ENCODE measurements at regions not wholly inside any gene's neighbourhood (a gene's known extent, or its start where the extent isn't known, plus 50 kb on each side); places are given as distances from the start of the nearest gene placed in this dataset.
"Not testable (repeated sequence)": the region's sequence is repeated elsewhere in the genome, so short reads cannot be mapped to it uniquely, and the experiment has no call there.

GRCh38 chr4:129261584-129261983, 165.6 kb downstream of the C4orf33 start:
- intact Hi-C loops (cut with DNase I; ENCODE audit: low total_unique reads): no loop called here
- H3K27ac ChIP-seq: no peak overlapping the region
- TF ChIP-seq POLR2A (IDR thresholded peaks at IDR 0.05): no peak
- TF ChIP-seq CTCF (IDR thresholded peaks at IDR 0.05): no peak
- no peaks in the 10 kb centered on the region for H3K9me3 ChIP-seq
- DNase-seq: no peak
- 87 to 97% methylated on average over 2 of the region's 2 CpGs for WGBS, 2 donors
- H3K4me1 ChIP-seq: no peaks in the 10 kb centered on the region
- H3K27me3 ChIP-seq: no peaks in the 10 kb centered on the region
- H3K4me3 ChIP-seq: no peak overlapping the region
- no peaks in the 10 kb centered on the region for H3K36me3 ChIP-seq (ENCODE audit: low read depth, missing control alignments)

GRCh38 chr4:129264008-129264657, 168.2 kb downstream of the C4orf33 start:
- WGBS, 2 donors: 91 to 95% methylated on average over 1 of the region's 1 CpG
- no peak overlapping the region for H3K27ac ChIP-seq
- no peaks in the 10 kb centered on the region for H3K9me3 ChIP-seq
- intact Hi-C loops (cut with DNase I; ENCODE audit: low total_unique reads): no loop called here
- no peaks in the 10 kb centered on the region for H3K4me1 ChIP-seq
- no peak overlapping the region for H3K4me3 ChIP-seq
- no peaks in the 10 kb centered on the region for H3K36me3 ChIP-seq (ENCODE audit: low read depth, missing control alignments)
- no peaks in the 10 kb centered on the region for H3K27me3 ChIP-seq
- no peak for DNase-seq
- TF ChIP-seq POLR2A (IDR thresholded peaks at IDR 0.05) (no peak), CTCF (IDR thresholded peaks at IDR 0.05) (no peak)

GRCh38 chr4:129278868-129279267, 182.9 kb downstream of the C4orf33 start:
- no peak for TF ChIP-seq POLR2A (IDR thresholded peaks at IDR 0.05)
- TF ChIP-seq CTCF (IDR thresholded peaks at IDR 0.05): no peak
- H3K27ac ChIP-seq: no peak overlapping the region
- intact Hi-C loops (cut with DNase I; ENCODE audit: low total_unique reads): no loop called here
- H3K27me3 ChIP-seq: no peaks in the 10 kb centered on the region
- DNase-seq: no peak
- H3K36me3 ChIP-seq (ENCODE audit: low read depth, missing control alignments): no peaks in the 10 kb centered on the region
- no peaks in the 10 kb centered on the region for H3K9me3 ChIP-seq
- no peak overlapping the region for H3K4me3 ChIP-seq
- no peaks in the 10 kb centered on the region for H3K4me1 ChIP-seq
- 50% methylated on average over 1 of the region's 1 CpG for WGBS, 2 donors

GRCh38 chr4:129282293-129282692, 186.3 kb downstream of the C4orf33 start:
- Histone ChIP-seq H3K4me1 (no peaks in the 10 kb centered on the region), H3K4me3 (no peak overlapping the region), H3K27me3 (no peaks in the 10 kb centered on the region), H3K36me3 (ENCODE audit: low read depth, missing control alignments) (no peaks in the 10 kb centered on the region), H3K27ac (no peak overlapping the region), H3K9me3 (no peaks in the 10 kb centered on the region)
- intact Hi-C loops (cut with DNase I; ENCODE audit: low total_unique reads): no loop called here
- TF ChIP-seq POLR2A (IDR thresholded peaks at IDR 0.05) (no peak), CTCF (IDR thresholded peaks at IDR 0.05) (no peak)
- DNase-seq: no peak

- H3K36me3 ChIP-seq (ENCODE audit: low read depth, missing control alignments); DNase-seq; H3K4me3 ChIP-seq; H3K27me3 ChIP-seq; H3K9me3 ChIP-seq; H3K27ac ChIP-seq; intact Hi-C loops (cut with DNase I; ENCODE audit: low total_unique reads); H3K4me1 ChIP-seq: not testable (repeated sequence)
- 72 to 85% methylated on average over 4 of the region's 4 CpGs for WGBS, 2 donors
Observed at GRCh38 chr4:129292194-129292593, 196.2 kb downstream of the C4orf33 start.

All from testis (tissue), 2 donors.